ENCODE measurements at regions not wholly inside any gene's neighbourhood (a gene's known extent, or its start where the extent isn't known, plus 50 kb on each side); places are given as distances from the start of the nearest gene placed in this dataset.
"Not testable (repeated sequence)": the region's sequence is repeated elsewhere in the genome, so short reads cannot be mapped to it uniquely, and the experiment has no call there.

DNA sequence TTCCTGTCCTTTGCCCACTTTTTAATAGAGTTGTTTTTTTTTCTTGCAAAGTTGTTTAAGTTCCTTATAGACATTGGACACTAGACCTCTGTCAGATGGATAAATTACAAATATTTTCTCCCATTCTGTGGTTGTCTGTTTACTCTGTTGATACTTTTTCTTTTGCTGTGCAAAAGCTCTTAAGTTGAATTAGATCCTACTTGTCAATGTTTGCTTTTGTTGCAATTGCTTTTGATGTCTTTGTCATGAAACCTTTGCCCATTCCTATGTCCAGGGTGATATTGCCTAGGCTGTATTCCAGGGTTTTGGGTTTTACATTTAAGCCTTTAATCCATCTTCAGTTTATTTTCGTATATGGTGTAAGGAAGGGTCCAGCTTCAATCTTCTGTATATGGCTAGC is 76.9 kb upstream of the AGR3 start:
- H3K9me3 Mint-ChIP-seq, result no peaks in the 10 kb centered on the region
- H3K36me3 Mint-ChIP-seq (ENCODE audit: low read depth), result no peaks in the 10 kb centered on the region
- ChIA-PET CTCF (interaction anchor here (0.6 kb wide), 1 partner anchor 24 kb away, joined by 6 read pairs; no protein-coding TSS in a partner anchor), POLR2A (no interaction called here)
- no peaks in the 10 kb centered on the region for H3K4me1 Mint-ChIP-seq
- H3K27me3 Mint-ChIP-seq, result peaks cover 5% of the 10 kb centered on the region
- no peak overlapping the region for H3K4me3 Mint-ChIP-seq
- no peak overlapping the region for H3K27ac Mint-ChIP-seq
- DNase-seq, result no peak

DNA sequence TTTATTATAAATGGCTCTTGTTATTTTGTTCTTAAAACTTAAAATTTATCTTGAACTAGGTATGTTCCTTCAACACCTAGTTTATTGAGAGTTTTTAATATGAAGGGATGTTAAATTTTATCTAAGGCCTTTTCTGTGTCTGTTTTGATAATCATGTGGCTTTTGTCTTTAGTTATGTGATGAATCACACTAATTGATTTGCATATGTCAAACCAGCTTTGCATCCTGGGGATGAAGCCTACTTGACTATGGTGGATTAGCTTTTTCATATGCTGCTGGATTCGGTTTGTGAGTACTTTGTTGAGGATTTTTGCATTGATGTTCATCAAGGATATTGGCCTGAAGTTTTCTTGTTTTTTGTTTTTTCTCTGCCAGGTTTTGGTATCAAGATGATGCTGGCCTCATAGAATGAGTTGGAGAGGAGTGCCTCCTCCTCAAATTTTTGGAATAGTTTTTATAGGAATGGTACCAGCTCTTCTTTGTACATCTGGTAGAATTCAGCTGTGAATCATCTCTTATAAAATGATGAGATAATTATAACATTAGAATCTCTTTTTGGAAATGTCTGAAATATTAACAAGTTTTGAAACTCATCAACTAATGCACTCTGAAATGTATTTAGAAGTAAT is 78.7 kb upstream of the AGR3 start:
- CTCF ChIA-PET, result no interaction called here
- no peaks in the 10 kb centered on the region for H3K36me3 Mint-ChIP-seq (ENCODE audit: low read depth)
- DNase-seq, result no peak
- H3K4me1 Mint-ChIP-seq, result no peaks in the 10 kb centered on the region
- POLR2A ChIA-PET, result no interaction called here
- H3K9me3 Mint-ChIP-seq, result peaks cover 2% of the 10 kb centered on the region
- H3K27ac Mint-ChIP-seq, result no peak overlapping the region
- H3K27me3 Mint-ChIP-seq, result peaks cover 4% of the 10 kb centered on the region
- H3K4me3 Mint-ChIP-seq, result no peak overlapping the region

DNA sequence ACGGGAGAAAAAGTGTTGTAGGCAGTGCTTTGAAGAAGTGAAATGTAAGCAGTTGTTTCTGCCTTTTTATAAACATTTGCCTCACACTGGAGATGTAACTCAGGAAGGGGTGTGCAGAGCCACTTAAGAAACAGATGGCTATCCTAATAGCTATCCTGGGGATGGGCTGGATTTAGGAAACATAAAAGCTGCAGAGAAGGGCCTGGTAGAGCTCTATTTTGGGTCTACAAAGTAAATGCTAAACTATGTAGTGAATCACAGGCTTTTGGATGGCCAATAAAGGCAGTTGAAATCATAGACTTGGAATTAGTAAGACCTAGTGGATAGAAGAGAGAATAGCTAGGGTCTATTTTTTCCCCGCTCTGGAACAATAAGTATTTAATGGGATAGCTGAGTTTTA is 79.9 kb upstream of the AGR3 start:
- Mint-ChIP-seq H3K27me3 (no peaks in the 10 kb centered on the region), H3K27ac (no peak overlapping the region), H3K9me3 (peaks cover 7% of the 10 kb centered on the region), H3K36me3 (ENCODE audit: low read depth) (no peaks in the 10 kb centered on the region), H3K4me1 (no peaks in the 10 kb centered on the region), H3K4me3 (no peak overlapping the region)
- CTCF ChIA-PET, result no interaction called here
- POLR2A ChIA-PET, result no interaction called here
- DNase-seq, result no peak

DNA sequence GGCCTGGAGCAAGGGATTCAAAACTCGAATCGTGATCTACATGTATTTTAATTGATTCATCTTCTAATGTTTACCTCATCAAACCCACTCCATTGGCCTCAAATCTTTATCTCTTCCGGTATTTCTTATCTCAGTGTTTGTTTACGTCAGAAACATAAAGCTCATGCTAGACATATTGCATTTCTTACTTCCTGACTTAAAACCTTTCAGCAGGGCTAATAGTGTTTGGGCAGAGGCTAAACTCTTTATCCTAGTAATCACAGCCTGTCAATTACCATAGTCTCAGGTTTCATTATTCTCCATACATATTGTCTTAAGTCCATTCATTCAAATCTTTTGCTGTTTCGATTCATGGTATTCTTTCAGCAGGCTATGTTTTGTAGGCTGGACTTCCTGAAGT is 81.3 kb upstream of the AGR3 start:
- ChIA-PET CTCF (no interaction called here), POLR2A (no interaction called here)
- Mint-ChIP-seq H3K4me1 (no peaks in the 10 kb centered on the region), H3K4me3 (no peak overlapping the region), H3K27ac (no peak overlapping the region), H3K9me3 (peaks cover 7% of the 10 kb centered on the region), H3K36me3 (ENCODE audit: low read depth) (no peaks in the 10 kb centered on the region), H3K27me3 (no peaks in the 10 kb centered on the region)
- no peak for DNase-seq

DNA sequence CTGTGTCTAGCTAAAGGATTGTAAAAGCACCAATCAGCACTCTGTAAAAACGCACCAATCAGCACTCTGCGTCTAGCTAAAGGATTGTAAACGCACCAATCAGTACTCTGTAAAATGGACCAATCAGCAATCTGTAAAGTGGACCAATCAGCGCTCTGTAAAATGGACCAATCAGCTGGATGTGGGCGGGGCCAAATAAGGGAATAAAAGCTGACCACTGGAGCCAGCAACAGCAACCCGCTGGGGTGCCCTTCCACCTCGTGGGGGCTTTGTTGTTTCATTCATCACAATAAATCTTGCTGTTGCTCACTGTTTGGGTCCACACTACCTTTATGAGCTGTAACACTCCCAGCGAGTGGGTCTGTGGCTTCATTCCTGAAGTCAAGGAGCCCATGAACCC is 83.9 kb upstream of the AGR3 start:
- CTCF ChIA-PET, H3K9me3 Mint-ChIP-seq, H3K4me1 Mint-ChIP-seq: not testable (repeated sequence)

DNA sequence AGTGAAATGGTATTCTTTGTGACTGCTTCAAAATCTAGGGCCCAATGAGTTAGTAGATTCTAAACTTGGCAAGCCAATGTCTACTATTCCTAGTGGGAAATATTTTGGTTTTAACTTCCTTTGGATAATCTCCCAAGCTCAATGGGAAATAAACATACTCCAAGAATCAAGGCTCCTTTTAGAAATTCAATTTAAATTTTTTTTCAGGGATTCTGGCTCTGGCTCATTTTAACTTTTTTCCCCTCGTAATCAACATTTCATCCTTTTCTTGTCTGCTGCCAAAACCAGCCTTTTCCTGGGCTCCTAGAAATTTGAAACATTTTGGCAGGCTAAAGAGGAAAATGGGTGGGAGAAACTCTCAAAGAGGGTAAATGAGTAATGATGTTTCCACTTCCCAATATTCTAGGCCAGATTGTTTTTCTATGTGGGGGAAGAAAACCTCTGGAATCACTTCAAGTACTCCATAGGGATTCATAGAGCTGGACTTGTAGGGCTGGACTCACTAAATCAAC is 85.6 kb upstream of the AGR3 start:
- no peaks in the 10 kb centered on the region for H3K4me1 Mint-ChIP-seq
- POLR2A ChIA-PET, result no interaction called here
- H3K4me3 Mint-ChIP-seq, result no peak overlapping the region
- no peak for DNase-seq
- peaks cover 7% of the 10 kb centered on the region for H3K9me3 Mint-ChIP-seq
- peaks cover 4% of the 10 kb centered on the region for H3K27me3 Mint-ChIP-seq
- no peaks in the 10 kb centered on the region for H3K36me3 Mint-ChIP-seq (ENCODE audit: low read depth)
- CTCF ChIA-PET, result no interaction called here
- H3K27ac Mint-ChIP-seq, result no peak overlapping the region

More for the DNA sequence above, 83.9 kb upstream of the AGR3 start:
- H3K27me3 Mint-ChIP-seq; H3K27ac Mint-ChIP-seq; DNase-seq; H3K4me3 Mint-ChIP-seq; H3K36me3 Mint-ChIP-seq (ENCODE audit: low read depth): not testable (repeated sequence)
- POLR2A ChIA-PET, result interaction anchor here (0.6 to 1.1 kb wide), 2 partner anchors 12 to 342 kb away, joined by 3 read pairs; no protein-coding TSS in a partner anchor

DNA sequence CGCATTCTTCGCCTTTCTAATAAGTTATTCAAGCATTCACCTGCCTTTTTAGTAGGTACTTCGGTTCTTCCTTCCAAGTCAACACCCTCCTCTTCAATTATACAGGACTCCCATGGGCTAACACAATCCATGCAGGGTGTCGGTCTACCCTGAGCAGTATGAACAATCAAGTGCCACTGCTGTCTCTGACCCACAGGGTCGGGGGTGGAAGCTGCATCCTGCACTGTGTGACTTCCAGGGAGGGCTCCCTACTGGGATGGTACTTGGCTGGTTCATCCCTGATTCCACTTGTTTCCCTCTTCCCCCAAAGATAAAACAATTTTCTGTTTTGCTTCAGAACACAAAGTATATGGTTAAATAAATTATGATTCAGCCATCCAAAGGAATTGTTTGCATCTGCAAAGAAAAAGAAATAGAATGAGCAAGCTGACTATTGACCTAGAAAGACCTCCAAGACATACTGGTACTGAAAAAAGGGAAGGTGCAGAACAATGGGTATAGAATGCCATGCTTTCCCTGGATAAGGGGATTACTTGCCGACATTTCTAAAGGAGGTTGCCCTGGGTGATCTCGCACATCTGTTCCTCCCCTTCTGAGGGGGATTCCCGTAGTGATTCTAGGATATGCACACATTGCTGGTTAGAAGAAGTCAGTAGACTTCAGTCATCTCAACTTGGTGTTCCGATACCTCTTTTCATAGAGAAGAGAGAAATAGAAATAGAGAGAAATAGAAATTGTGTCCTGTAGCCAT is 89.1 kb upstream of the AGR3 start:
- Mint-ChIP-seq H3K36me3 (ENCODE audit: low read depth) (no peaks in the 10 kb centered on the region), H3K4me1 (peaks cover 5% of the 10 kb centered on the region), H3K4me3 (no peak overlapping the region), H3K9me3 (peaks cover 4% of the 10 kb centered on the region), H3K27me3 (peaks cover 4% of the 10 kb centered on the region), H3K27ac (no peak overlapping the region)
- CTCF ChIA-PET, result no interaction called here
- no peak for DNase-seq
- POLR2A ChIA-PET, result no interaction called here

DNA sequence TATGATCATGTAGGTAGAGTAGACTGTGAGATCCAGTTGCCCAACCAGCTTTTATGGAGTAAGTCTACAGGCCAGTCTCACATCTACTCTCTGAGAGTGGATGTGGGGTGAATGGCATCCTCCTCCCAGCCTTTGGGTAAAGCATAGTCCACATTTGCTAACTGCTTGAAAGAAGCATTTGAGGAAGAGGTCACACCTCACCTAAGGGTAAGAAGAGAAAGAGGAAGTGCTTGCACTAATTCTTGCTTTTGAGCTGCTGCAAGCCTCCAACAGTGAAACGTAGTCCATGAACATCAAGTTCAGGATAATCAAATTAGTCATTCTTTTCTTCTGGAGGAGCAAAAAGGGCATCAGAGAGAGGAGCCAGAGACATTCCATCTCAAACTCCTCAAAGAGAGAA is 93.9 kb upstream of the AGR3 start:
- Mint-ChIP-seq H3K36me3 (ENCODE audit: low read depth) (no peaks in the 10 kb centered on the region), H3K9me3 (no peaks in the 10 kb centered on the region), H3K27ac (no peak overlapping the region), H3K27me3 (peaks cover 15% of the 10 kb centered on the region), H3K4me1 (peaks cover 7% of the 10 kb centered on the region), H3K4me3 (no peak overlapping the region)
- ChIA-PET POLR2A (no interaction called here), CTCF (no interaction called here)
- no peak for DNase-seq

DNA sequence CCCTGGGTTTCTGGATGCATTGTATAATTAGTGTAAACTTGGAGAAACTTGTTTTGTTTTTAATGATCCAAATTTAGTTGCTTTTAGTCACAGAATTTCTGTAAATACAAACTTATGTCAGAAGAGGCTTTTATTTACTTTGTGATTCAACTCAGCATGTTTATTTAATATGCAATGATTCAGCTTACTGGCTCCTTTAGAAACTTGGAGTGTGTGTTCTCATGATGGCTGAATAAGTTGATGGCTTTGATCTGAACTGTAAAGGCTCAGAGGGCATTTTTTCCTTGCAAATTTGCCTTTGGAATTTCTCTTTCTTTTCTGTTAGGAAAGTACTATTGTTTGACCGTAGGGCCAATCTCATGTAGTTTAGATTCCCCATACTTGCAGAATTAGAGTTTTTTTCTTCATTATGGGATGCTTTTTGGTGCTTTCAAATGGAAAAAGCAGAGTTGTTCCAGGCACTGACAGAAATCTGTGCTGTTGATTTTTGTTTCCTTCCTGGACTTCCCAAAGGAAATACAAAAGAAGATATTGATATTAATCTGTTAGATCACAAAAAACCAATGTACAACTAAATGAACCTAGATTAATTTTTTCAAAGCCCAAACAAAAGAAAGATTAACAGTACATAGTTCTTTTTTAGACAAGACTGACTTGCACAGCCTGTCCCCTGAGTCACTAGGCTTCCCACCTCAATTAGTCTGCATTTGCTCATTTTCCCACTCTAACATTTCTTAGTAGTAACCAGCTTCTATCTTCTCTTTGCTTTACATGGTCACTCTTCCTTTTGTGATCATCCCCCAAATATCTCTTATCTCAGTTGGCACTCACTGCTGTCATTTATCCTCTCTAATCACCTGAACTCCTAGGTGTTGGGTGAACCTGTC is 96.8 kb upstream of the AGR3 start:
- no peak for DNase-seq
- Mint-ChIP-seq H3K4me3 (no peak overlapping the region), H3K27me3 (peaks cover 19% of the 10 kb centered on the region), H3K27ac (no peak overlapping the region), H3K4me1 (peaks cover 14% of the 10 kb centered on the region), H3K9me3 (no peaks in the 10 kb centered on the region), H3K36me3 (ENCODE audit: low read depth) (no peaks in the 10 kb centered on the region)
- ChIA-PET POLR2A (no interaction called here), CTCF (no interaction called here)

DNA sequence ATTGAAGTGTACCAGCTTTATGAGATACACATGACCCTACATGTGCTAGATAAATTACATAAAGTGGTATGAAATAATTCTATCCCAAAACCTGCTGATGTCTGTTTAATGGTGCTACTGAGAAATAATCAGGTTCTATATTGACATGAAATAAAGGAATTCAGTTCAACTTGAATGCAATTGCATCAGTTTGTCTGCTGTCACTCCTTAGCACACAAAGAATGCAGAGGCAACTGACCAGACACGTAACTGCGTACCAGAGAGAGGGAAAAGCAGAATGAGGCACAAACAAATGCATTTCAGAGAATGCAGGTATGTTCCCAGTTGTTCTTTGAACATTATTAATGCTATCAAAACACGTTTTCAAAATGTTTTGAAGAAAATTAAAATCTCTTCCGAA is 98.8 kb upstream of the AGR3 start:
- DNase-seq, result no peak
- Mint-ChIP-seq H3K27me3 (peaks cover 19% of the 10 kb centered on the region), H3K4me3 (no peak overlapping the region), H3K4me1 (peaks cover 13% of the 10 kb centered on the region), H3K9me3 (no peaks in the 10 kb centered on the region), H3K27ac (no peak overlapping the region), H3K36me3 (ENCODE audit: low read depth) (no peaks in the 10 kb centered on the region)
- POLR2A ChIA-PET, result no interaction called here
- CTCF ChIA-PET, result interaction anchor here (0.9 to 1.4 kb wide), 3 partner anchors 28 to 422 kb away, joined by 3 to 6 read pairs (median 4); no protein-coding TSS in a partner anchor

DNA sequence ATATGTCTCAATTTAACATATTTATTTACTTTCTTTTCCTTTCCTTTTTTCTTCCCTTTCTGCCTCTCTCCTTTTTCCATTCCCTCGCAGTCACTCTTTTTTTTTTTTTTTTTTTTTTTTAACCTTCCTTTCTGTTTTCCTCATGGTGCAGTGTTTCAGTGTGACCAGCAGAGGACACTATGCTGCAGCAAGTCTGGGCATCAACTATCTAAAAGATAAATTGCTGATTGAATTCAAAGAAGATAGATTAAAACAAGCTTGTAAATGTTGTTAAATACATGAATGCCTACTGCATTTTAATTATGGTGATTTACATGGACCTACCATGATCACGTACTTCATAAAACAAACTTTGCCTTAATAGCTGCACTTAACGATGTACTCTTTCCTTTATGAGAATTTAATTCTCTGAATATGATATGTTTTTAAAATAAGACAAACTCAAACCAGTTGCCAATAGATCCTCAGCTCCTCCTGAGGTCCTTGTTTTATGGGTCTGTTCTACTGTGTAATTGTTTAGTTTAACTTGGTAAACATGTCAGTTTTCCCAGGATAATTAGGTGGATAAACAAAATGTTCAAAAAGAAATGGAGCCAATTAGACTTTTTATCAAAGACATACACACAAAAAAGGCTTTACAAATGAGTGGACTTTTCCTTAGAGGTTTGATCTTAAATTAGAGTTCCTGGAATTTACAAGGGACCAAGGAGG is 101.0 kb upstream of the AGR3 start:
- no peaks in the 10 kb centered on the region for H3K36me3 Mint-ChIP-seq (ENCODE audit: low read depth)
- POLR2A ChIA-PET, result interaction anchor here (0.9 to 1.9 kb wide), 3 partner anchors 316 to 322 kb away, joined by 4 to 9 read pairs (median 7); partner anchors contain the start of gene AHR
- peak; percentile 42 for DNase-seq
- CTCF ChIA-PET, result interaction anchor here (0.6 to 2.9 kb wide), 54 partner anchors 11 to 1065 kb away, joined by 3 to 35 read pairs (median 4); partner anchors contain the start of gene AHR
- no peak overlapping the region for H3K27ac Mint-ChIP-seq
- H3K4me1 Mint-ChIP-seq, result peaks cover 7% of the 10 kb centered on the region
- peaks cover 13% of the 10 kb centered on the region for H3K27me3 Mint-ChIP-seq
- H3K4me3 Mint-ChIP-seq, result no peak overlapping the region
- no peaks in the 10 kb centered on the region for H3K9me3 Mint-ChIP-seq

DNA sequence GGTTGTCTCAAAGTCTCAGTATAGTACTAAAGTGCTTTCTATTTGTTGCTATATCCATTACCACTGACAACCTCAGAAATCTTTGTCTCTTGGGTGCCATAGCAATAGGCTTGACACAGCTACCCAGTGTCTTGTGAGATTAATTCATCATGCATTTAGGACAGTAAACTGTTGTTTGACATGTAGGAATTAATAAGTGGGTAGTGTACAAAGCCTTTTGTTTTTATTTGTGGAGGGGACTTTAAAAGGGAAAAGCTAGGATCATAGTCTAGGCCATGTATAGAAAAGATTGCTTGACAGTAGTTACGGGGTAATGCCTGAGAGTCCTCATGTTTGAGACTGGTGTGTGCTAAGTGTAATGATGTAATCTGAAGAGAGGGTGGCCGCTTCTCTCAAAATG is 102.6 kb upstream of the AGR3 start:
- H3K4me1 Mint-ChIP-seq, result peaks cover 7% of the 10 kb centered on the region
- H3K36me3 Mint-ChIP-seq (ENCODE audit: low read depth), result no peaks in the 10 kb centered on the region
- ChIA-PET POLR2A (interaction anchor here (0.5 kb wide), 1 partner anchor 51 kb away, joined by 3 read pairs; no protein-coding TSS in a partner anchor), CTCF (interaction anchor here (0.9 to 2.5 kb wide), 6 partner anchors 15 to 318 kb away, joined by 3 to 23 read pairs (median 10); partner anchors contain the start of gene AHR)
- no peak overlapping the region for H3K27ac Mint-ChIP-seq
- peaks cover 10% of the 10 kb centered on the region for H3K27me3 Mint-ChIP-seq
- no peak overlapping the region for H3K4me3 Mint-ChIP-seq
- no peaks in the 10 kb centered on the region for H3K9me3 Mint-ChIP-seq
- DNase-seq, result no peak
